ENCODE measurements at regions not wholly inside any gene's neighbourhood (a gene's known extent, or its start where the extent isn't known, plus 50 kb on each side); places are given as distances from the start of the nearest gene placed in this dataset. TPM values are rescaled to one million over a fixed set of nuclear protein-coding genes. Genes with fewer than 3 reads are reported as not detected.
A peak's percentile ranks its signal among the peaks of the same experiment; 100 is the strongest.

GRCh38 chr15:91801836-91802534 lies 51.5 kb upstream of the SLCO3A1 start:
- peak; percentile 5 for DNase-seq (ENCODE audit: low spot score)

- no peak for DNase-seq (ENCODE audit: low spot score)
Observed at GRCh38 chr15:91803260-91803659, 50.2 kb upstream of the SLCO3A1 start.

Small RNA genes lying in the stretch of these regions (small RNA-seq; reads per million reads assigned to genes)
- gene AC107958.1 = not detected

All from HT-29 (cell line).